GM19397 (cell line): ENCODE measurements at regions not wholly inside any gene's neighbourhood (a gene's known extent, or its start where the extent isn't known, plus 50 kb on each side); places are given as distances from the start of the nearest gene placed in this dataset.

ENCODE experiments used
- ATAC-seq: cut with Tn5 transposase; IDR thresholded peaks from one replicate; pipeline ENCODE4 v1.9.1; 2021; ENCODE audit warnings: mild to moderate bottlenecking, moderate library complexity; ENCODE audit not compliant: unreplicated experiment

DNA sequence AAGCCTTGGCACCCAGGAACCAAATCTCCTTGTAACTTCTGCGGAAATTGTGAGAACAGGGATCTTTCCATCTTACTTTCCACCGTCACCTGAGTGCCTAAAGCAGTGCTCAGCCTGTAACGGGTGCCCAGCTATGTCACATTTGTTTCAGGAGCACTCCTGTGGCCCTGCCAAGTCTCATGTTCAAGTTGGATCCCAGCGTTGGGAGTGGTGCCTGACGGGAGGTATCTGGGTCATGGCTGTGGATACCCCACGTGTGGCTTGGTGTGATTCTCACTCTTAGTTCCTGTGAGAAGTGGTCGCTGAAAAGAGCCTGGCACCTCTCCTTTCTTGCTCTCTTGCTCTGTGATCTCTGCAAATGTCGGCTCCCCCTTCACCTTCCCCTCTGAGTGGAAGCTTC, 114.9 kb downstream of the UQCRFS1 start:
- ATAC-seq: no peak

DNA sequence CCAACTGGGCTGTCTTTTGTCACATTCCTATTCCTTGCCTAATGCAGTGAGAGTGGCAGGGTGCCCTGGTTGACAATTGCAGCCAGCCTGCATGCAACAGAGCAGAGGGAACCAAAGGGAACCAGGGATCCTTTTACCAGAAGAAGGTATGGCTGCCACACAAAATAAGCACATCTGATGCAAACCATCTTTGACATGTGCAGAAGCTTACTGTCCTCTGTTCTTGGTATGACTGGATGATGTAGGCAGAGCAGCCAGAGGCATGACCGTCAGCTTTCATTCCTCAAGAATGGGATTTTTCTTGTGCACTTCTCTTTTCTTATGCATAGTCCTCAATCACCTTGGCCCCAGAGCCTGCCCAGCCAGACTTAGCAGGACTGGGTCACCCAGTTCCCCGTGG, 116.1 kb downstream of the UQCRFS1 start:
- no peak for ATAC-seq

DNA sequence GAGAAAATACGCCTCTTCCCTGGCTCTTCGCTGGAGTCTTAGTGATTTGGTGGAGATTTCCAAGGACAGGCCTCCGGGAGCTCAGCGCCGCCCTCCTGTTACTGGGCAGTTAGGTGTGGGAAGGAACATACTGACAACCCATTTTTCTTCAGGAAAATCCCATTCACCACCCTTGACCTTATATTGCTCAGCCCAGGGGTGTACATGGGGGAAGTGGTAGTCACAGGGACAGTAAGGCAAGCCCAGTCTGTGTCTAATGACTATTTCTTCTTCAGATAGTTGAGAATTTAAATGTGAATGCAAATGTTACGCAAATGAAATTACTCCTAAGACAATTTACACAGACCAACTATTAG, 119.4 kb downstream of the UQCRFS1 start:
- no peak for ATAC-seq

DNA sequence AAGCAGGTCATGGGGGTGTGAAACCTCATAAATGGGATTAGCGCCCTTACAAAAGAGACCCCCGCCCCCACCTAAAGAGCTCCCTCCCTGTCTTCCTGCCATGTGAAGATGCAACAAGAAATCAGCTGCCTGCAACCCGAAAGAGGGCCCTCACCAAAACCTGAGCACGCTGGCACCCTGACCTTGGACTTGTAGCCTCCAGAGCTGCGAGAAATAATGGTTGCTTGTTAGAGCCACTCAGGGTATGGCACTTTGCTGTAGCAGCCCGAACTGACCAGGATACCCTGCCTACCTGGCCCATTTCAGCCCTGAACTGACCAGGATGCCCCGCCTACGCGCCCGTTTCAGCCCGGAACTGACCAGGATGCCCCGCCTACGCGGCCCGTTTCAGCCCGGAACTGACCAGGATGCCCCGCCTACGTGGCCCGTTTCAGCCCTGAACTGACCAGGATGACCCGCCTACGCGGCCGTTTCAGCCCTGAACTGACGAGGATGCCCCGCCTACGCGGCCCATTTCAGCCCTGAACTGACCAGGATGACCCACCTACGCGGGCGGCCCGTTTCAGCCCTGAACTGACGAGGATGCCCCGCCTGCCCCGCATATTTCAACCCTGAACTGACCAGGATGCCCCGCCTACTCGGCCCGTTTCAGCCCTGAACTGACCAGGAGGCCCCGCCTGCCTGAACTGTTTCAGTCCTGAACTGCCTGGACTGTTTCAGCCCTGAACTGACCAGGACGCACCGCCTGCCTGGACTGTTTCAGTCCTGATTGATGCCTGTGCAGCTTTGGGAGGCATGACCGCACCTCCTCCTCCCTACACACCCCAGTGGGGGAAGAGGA, 120.0 kb downstream of the UQCRFS1 start:
- no peak for ATAC-seq

DNA sequence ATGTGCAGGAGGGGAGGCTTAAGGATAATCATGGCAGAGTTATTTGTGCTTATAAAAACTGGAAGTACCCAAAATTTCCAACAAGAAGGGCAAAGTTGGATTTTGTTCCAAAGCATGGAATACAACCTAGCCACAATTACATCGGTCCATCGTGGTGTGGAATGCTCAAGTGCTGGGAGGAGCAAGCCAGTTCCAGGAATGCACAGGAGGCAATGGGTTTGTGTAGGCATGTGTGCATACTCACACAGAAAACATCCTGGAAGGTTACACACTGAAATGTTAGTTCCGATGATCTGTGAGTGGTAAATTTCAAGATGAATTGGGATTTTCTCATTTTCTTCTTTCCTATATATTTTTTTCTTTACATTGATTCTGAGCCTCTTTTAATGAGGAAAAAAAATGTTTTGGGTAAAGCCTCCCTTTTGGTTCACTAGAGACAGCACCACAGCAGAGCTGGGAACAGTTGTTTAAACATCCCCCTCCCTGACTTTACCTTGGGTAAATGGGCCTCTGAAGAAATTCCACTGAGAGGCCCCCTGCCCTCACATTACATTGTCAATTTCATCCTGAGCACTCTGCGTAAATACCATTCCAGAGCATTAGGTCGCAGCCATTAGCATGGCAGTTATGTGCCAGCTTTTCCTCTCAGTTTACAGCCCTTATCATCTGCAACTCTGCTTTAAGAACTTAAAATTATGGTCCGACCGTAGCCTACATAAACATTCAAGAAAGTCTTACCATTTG, 122.0 kb downstream of the UQCRFS1 start:
- ATAC-seq: no peak

DNA sequence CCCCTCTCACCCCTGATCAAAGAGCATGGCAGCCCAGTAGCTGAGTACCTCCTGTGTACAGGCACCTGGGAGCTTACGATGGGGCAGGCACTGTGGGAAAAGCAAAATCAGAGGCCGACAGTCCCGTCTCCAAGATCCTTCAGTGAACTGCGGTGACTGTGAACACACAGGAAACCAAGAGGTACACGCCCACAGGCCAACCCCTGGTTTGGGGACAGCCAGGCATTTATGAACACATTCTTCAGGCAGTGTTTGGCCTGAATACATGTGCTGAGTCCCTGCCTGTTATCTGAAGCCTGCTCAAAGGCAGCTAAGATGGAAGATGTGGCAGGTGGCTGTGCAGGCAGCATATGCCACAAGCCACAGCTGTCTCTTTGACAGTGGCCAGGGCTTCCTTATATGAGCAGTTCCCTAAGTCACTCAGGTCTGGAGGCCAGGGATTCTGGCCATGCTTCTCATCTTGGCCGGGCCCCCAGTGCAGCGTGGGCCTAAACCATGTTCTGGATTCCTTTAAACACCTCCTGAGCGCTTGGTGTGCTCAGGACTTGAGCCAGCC, 123.6 kb downstream of the UQCRFS1 start:
- ATAC-seq: no peak

DNA sequence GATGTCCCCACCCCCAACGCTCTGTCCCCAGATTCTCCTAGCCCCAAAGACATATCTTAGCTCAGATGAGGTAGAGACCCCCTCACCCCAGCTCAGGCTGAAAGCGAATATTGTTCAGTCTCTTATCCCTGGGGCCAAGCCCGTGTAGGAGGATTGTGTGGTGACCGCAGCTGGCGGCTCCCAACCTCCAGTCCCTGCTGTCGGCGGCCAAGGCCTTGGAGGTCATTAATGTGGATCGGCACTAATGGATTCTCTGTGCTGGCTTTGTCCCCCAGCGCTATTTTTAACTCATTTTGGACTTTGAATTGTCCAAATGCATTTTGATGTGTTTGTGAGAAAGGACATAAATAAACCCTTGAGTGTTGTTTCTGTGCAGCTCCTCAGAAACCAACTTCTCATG, 124.2 kb downstream of the UQCRFS1 start:
- ATAC-seq: no peak

DNA sequence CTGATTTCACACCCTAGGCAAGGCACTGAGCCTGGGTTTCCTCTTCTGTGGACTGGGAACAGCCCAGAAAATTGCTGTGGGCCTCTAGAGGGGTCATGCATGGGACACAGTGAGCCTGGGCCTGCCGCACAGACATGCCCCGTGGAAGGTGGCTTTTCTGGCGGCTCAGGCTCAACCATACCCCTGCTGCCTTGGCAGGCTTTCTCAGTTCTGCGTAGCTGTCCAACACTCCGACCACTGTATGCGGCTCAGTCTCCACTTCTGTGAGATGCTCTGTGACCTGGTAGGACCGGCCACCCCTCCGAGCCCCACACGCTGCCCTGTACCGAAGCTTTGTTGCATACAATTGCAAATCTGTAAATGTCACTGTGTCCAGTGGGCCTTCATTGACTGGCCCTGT, 126.3 kb downstream of the UQCRFS1 start:
- ATAC-seq: no peak

DNA sequence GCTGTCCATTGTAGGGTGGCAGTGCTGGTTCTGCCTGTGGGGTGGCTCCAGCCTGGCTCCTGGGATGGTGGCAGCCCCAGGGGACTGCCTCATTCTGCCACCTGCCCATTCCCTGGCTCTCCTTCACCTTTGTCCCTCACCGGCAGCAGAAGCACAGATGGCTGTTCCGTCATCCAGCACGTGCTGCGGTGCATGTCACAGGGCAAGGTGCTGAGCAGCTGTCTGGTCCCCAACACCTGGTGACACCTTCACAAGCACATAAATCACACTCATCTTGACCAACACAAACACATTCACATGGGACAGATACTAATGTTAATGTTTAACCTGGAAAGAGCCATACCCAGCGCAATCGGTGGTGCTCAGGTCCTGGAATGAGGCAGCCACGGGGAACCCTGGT, 126.8 kb downstream of the UQCRFS1 start:
- ATAC-seq: no peak

DNA sequence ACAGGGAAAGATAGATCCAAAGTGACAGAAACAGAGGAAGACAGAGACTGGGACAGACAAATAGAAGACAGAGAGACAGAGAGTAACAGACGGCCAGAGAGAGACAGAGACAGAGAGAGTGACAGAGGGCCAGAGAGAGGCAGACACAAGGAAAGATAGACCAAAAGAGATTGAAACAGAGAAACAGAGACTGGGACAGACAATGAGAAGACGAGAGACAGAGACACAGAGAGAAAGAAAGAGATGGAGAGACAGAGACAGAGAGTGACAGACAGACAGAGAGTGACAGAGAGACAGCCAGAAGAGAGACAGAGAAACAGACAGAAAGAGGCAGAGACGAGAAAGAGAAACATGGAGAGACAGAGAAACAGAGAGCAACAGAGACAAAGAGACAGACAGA, 127.3 kb downstream of the UQCRFS1 start:
- no peak for ATAC-seq

DNA sequence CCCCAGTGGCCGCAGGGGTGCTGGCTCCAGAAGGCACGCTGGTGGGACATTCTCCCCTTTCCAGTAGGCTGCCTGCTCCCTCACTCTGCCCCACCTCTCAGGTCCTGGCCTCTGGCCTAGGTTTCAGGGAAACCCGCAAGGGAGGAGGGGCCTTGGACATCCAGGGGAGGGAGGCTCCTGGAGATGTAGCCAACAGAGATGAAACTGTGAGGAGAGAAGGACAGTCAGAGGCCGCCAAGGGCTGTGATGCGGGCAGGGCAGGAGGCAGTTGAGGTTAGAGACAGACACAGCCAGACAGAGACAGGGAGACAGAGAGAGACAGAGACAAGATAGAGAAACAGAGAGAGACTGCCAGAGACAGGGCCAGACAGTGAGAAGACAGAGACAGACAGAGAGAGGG, 127.7 kb downstream of the UQCRFS1 start:
- no peak for ATAC-seq

DNA sequence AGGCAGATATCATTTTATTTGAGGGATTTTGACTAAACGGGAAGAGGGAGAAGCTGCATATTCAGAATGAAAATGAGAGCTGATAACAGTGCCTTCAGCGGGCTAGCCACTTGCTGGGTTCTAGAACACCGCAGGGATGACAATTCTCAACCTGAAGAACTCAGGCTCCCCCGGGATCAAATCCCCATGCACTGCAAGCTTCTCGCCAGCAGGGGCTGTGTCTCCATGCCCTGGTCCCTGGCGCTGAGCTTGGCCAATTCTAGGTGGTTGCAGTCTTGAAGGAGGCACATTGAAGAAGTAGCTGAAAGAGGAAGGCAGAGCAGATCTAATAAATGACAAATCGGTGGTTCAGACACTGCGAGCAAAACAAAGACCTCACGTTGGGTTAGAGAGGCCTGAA, 128.7 kb downstream of the UQCRFS1 start:
- ATAC-seq: no peak

DNA sequence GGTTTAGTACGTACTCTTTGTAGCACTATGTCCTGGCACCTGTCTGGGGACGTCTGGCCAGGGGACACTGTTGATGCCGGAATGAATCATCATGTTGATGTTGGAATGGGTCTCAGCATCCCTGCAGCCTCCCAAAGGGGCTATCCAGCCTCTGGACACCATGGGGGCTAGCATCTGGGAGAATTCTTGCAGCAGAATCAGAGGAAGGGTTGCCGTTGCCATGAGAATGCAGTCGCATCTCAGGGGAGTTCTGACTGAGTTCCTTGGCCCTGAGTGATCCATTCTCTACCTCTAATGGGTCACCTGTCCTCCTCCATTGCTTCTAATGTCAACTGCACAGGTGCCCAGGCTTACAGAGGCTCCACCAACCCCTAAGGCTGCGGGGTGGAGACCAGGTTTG, 129.1 kb downstream of the UQCRFS1 start:
- no peak for ATAC-seq

DNA sequence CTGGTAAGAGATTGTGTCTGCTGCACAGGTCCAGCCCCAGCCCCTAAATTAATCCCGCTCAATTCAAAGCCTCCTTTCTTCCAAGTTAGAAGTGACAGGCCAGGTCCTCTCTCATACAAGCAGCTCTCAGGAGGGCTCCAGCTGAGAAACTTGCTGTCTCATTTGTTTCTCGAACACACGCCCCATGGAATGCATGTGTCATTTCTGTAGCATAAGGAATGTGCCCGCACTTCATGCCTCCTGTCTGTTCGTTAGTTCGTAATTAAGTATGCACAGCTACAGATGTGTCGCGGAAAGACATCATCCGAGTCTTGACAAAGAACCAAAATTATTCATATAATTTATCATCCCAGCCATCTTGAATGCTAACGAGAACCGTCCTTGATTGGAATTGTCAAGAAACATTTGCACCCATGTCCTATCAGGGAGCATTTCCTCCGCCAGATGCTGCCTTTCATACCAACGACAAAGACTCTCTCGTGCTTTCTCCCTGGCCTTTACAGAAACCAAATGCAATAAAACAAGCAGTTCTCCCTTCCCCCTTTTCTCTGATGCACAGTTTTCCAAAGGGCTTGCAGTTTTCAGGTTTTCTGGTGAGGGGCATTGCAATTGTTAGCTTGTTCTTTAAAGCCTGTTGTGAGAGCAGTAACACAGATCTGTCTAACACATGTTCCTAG, 133.5 kb downstream of the UQCRFS1 start:
- no peak for ATAC-seq

DNA sequence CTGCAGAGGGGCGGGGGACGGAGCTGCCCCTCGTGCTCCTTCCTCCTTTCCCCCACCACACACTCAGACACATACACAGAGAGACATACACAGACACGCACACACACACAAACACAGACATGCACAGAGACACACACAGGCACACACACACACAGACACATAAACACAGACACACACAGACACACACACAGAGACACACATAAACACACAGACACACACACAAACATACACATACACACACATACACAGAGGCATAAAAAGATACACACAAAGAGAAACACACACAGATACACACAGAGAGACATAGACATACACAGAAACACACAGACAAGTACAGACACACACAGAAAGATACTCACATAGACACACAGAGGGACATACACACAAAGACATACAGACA, 136.0 kb downstream of the UQCRFS1 start:
- ATAC-seq: no peak

DNA sequence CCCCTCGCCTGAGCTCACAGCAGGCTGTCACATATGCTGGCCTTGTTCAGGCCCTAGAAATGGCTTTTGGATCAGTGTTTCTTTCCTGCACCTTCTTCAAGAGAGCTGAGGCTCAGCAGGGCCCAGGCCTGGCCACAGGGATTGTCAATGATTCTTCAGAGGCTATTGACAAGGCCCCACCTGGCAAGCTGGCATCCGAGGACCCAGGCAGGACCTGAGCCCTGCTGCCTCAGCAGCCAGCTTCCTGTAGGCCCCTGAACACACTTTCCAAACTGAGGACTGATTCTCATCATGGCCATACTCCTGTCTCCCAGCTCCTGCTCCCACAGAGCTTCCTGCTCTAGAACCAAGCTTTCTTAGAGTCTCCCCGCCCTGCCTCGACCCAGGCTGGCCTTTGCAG, 136.8 kb downstream of the UQCRFS1 start:
- no peak for ATAC-seq

DNA sequence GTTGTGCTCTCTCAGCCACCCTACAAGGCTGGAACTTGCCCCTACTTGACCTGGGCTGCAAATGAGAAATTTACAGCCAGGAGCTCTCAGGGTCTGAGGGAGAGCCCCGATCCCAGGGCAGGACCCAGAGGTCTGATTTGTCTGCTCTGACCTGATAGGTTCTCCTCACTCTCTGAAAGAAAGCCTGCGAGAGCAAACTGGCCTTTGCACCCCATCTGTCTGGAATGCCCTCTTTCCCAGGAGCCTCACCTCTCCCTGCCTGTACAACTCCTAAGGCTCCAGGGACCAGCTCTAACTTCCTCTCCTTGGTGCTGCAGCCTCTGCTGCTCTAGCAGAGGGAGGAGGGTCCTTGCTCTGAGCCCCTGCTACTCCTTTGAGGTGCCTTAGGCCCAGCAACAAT, 137.8 kb downstream of the UQCRFS1 start:
- no peak for ATAC-seq

DNA sequence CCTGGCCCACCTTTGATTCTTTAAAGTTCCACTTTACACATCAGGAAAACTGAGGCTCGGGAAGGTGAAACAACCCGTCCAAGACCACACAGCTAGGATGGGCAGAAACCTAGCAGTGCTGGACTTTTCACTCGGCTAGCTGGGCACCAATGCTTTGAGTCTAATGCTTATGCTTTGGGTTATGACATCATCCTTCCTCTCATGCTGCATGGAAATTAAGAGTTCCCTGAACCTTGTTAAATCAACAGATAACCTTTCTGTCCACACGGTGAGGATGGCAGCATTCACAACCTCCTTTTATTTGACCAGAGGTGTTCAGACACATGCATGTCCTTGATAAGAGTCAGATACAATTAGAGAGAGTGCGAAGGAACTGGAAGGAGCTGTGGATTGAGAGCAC, 138.4 kb downstream of the UQCRFS1 start:
- ATAC-seq: no peak

DNA sequence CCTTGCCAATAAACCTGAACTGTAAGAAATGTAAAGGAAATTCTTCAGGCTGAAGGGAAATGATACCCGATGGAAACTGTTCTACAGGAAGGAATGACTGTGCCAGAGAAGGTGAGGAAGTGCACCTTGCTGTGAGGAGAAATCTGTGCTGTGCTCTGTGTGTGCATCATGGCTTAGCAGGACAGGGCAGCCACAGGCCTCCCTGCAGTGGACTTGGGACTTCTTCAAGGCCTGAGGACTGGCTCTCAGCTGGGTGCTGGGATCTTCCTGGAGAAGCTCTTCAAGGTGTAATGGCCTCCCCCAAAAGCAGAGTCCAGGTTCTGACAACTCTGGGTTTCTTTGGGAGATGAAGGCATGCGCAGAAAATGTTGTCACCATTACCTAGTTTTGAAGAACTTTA, 145.1 kb downstream of the UQCRFS1 start:
- ATAC-seq: no peak

DNA sequence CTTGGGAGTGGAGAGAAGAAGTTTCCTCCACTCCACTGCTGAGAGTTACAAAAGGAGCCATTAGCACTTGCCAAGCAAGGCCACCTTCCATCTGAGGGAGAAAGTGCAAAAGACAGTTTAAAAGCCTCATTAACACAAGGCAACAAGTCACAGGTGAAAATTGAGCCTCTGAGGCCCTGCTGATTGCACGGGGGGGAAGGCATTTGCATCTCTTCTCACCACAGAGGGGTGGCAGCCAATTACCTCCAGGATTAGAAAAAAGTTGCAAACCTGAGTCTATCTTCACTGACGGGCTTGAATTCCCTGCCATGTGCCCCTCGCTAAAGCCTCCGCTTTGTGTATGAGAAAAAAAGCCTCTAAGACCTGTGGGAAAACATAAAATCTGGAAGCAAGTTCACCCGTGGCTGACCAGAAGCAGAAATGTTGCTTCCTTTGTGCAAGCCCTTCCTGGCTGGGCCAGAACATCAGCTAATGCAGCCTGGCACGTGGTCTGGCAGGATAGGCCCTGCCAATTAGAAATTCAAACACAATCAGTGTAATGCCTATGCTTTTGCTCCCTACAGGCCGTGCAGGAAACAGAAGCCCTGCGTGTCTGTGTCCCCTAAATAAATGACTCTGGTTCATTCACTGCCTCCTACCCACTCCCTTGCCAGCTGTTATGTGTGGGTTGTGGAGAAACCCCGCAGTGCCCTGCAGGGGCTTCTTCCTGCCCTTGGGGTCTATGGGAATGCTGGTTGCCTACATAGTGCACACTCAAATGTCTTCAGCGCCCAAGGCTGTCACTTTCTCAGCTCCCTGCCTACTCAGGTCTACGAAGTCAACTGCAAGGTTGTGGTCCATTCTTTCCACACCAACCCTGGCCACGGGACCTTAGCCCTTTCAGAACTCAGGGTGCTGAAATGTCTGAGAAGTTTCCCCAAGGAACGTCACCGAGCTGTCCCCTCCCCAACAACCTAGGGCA, 150.2 kb downstream of the UQCRFS1 start:
- no peak for ATAC-seq
